ENCODE measurements at regions not wholly inside any gene's neighbourhood (a gene's known extent, or its start where the extent isn't known, plus 50 kb on each side); places are given as distances from the start of the nearest gene placed in this dataset.

GRCh38 chr5:63727583-63727982 is 234.7 kb downstream of the HTR1A start:
- no peak for TF ChIP-seq CTCF (IDR thresholded peaks at IDR 0.05)
- no peaks in the 10 kb centered on the region for H3K4me1 ChIP-seq
- intact Hi-C loops (cut with DNase I), result no loop called here
- no peak overlapping the region for H3K27ac ChIP-seq
- no peak overlapping the region for H3K4me3 ChIP-seq
- H3K27me3 ChIP-seq, result no peaks in the 10 kb centered on the region
- DNase-seq (ENCODE audit: low spot score in 2 of 2), result no peak
- no peaks in the 10 kb centered on the region for H3K36me3 ChIP-seq
- H3K9me3 ChIP-seq, result no peaks in the 10 kb centered on the region

GRCh38 chr5:63726496-63726895 is 235.7 kb downstream of the HTR1A start:
- no peaks in the 10 kb centered on the region for H3K9me3 ChIP-seq
- no peaks in the 10 kb centered on the region for H3K4me1 ChIP-seq
- H3K27ac ChIP-seq, result no peak overlapping the region
- intact Hi-C loops (cut with DNase I), result no loop called here
- H3K27me3 ChIP-seq, result no peaks in the 10 kb centered on the region
- H3K36me3 ChIP-seq, result no peaks in the 10 kb centered on the region
- DNase-seq (ENCODE audit: low spot score in 2 of 2), result no peak
- TF ChIP-seq CTCF (IDR thresholded peaks at IDR 0.05), result no peak
- H3K4me3 ChIP-seq, result no peak overlapping the region

DNA sequence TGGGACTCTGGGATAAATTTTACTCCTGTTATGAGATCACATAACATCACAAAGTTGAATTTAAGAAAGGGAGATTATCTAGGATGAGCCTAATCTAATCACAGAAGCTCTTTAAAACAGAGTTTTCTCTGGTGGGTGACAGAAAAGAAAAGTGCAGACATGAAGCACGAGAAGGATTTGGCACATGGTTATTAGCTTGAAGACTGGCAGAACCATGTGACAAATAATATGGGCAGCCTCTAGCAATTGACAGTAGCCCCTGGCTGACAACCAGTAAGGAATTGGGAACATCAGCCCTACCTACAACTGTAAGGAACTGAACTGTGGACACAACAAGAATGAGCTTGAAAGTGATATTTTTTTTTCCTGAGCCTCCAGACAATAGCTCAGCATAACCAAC is 243.1 kb downstream of the HTR1A start:
- H3K27me3 ChIP-seq, result no peaks in the 10 kb centered on the region
- H3K36me3 ChIP-seq, result no peaks in the 10 kb centered on the region
- DNase-seq (ENCODE audit: low spot score in 2 of 2), result no peak
- H3K4me1 ChIP-seq, result no peaks in the 10 kb centered on the region
- no peak for TF ChIP-seq CTCF (IDR thresholded peaks at IDR 0.05)
- H3K4me3 ChIP-seq, result no peak overlapping the region
- intact Hi-C loops (cut with DNase I), result no loop called here
- H3K27ac ChIP-seq, result no peak overlapping the region
- no peaks in the 10 kb centered on the region for H3K9me3 ChIP-seq

DNA sequence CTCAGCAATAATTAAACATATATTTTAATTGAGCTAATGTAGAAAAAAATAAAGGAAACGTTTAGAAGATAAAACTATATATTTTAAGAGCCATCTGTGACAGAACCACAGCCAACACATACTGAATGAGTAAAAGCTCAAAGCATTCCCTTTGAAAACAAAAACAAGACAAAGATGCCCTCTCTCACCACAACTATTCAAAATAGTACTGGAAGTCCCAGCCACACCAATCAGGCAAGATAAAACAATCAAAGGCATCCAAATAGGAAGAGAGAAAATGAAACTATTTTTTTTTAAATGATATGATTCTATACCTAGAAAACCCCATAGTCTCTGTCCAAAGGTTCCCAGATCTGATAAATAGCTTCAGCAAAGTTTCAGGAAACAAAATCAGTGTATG is 262.0 kb downstream of the HTR1A start:
- Histone ChIP-seq H3K27ac (no peak overlapping the region), H3K36me3 (no peaks in the 10 kb centered on the region), H3K27me3 (no peaks in the 10 kb centered on the region), H3K9me3 (no peaks in the 10 kb centered on the region), H3K4me3 (no peak overlapping the region), H3K4me1 (no peaks in the 10 kb centered on the region)
- no peak for DNase-seq (ENCODE audit: low spot score in 2 of 2)
- intact Hi-C loops (cut with DNase I), result no loop called here
- no peak for TF ChIP-seq CTCF (IDR thresholded peaks at IDR 0.05)

GRCh38 chr5:63697811-63698210 is 264.4 kb downstream of the HTR1A start:
- TF ChIP-seq CTCF (IDR thresholded peaks at IDR 0.05), result no peak
- intact Hi-C loops (cut with DNase I), result no loop called here
- DNase-seq (ENCODE audit: low spot score in 2 of 2), result no peak
- no peak overlapping the region for H3K4me3 ChIP-seq
- no peak overlapping the region for H3K27ac ChIP-seq
- H3K9me3 ChIP-seq, result no peaks in the 10 kb centered on the region
- no peaks in the 10 kb centered on the region for H3K27me3 ChIP-seq
- no peaks in the 10 kb centered on the region for H3K4me1 ChIP-seq
- H3K36me3 ChIP-seq, result no peaks in the 10 kb centered on the region

DNA sequence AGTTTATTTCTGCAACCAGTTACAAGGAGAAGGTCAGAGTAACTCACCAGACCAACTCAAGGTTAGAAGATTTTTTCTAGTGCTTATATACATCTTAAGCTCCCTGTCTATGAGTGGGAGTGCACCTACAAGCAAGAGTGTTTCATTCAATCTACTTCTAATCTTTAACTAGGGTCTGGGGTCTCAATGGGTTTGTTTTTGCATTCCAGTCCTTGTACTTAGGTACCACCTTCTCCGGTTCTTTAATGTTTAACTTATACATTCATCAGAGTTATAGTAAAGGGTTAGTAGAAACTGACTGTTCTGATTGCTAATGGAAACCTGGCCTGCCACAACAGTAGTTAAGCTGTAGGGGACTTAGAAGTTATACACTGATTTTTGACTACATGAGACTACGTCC is 271.7 kb downstream of the HTR1A start:
- H3K4me3 ChIP-seq, result no peak overlapping the region
- H3K36me3 ChIP-seq, result no peaks in the 10 kb centered on the region
- H3K27me3 ChIP-seq, result no peaks in the 10 kb centered on the region
- intact Hi-C loops (cut with DNase I), result no loop called here
- TF ChIP-seq CTCF (IDR thresholded peaks at IDR 0.05), result no peak
- DNase-seq (ENCODE audit: low spot score in 2 of 2), result no peak
- no peaks in the 10 kb centered on the region for H3K4me1 ChIP-seq
- H3K9me3 ChIP-seq, result no peaks in the 10 kb centered on the region
- no peak overlapping the region for H3K27ac ChIP-seq

Data from ascending aorta (tissue), 2 donors.